Liver (tissue), 8 donors: ENCODE measurements at regions not wholly inside any gene's neighbourhood (a gene's known extent, or its start where the extent isn't known, plus 50 kb on each side); places are given as distances from the start of the nearest gene placed in this dataset.

Source experiments
- DNase-seq: peaks from one replicate; pipeline ENCODE4 v3.0.0-alpha.2; 2017; ENCODE audit warnings: low spot score
- H3K27ac ChIP-seq, 2 donors: one replicate each; pipeline ENCODE4 v1.7.0; 2013; ENCODE audit warnings: inconsistent platforms in 2 of 2, low read length in 2 of 2, control low read depth in 1 of 2, low read depth in 1 of 2, mild to moderate bottlenecking in 1 of 2
- H3K27me3 ChIP-seq, 4 donors: one replicate each; pipeline versions ENCODE4 v1.6.1 to v1.7.0; 2013; ENCODE audit warnings: low read length in 3 of 4, inconsistent platforms in 1 of 4, mild to moderate bottlenecking in 1 of 4, moderate library complexity in 1 of 4; ENCODE audit not compliant: control insufficient read depth in 4 of 4, insufficient read depth in 4 of 4
- H3K36me3 ChIP-seq, 4 donors: one replicate each; pipeline versions ENCODE4 v1.6.1 to v1.7.0; 2013; ENCODE audit warnings: low read length in 3 of 4, mild to moderate bottlenecking in 3 of 4, low read depth in 1 of 4, moderate library complexity in 1 of 4; ENCODE audit not compliant: control insufficient read depth in 4 of 4, insufficient read depth in 3 of 4
- H3K4me1 ChIP-seq, 4 donors: one replicate each; pipeline versions ENCODE4 v1.6.1 to v1.7.0; 2013; ENCODE audit warnings: low read length in 3 of 4, mild to moderate bottlenecking in 3 of 4, moderate library complexity in 1 of 4; ENCODE audit not compliant: control insufficient read depth in 4 of 4, insufficient read depth in 4 of 4
- H3K4me3 ChIP-seq, 3 donors: one replicate each; pipeline versions ENCODE4 v1.6.1 to v1.7.0; 2013; ENCODE audit warnings: low read length in 3 of 3, control low read depth in 1 of 3, low read depth in 1 of 3, mild to moderate bottlenecking in 1 of 3
- H3K9ac ChIP-seq, 2 donors: one replicate each; pipeline ENCODE4 v1.7.0; 2013; ENCODE audit warnings: low read length in 2 of 2, mild to moderate bottlenecking in 2 of 2, moderate library complexity in 2 of 2, control low read depth in 1 of 2, low read depth in 1 of 2
- H3K9me3 ChIP-seq, 4 donors: one replicate each; pipeline versions ENCODE4 v1.6.1 to v1.7.0; 2013; ENCODE audit warnings: low read length in 3 of 4; ENCODE audit not compliant: control insufficient read depth in 4 of 4
- EGR1 ChIP-seq, 2 donors: IDR thresholded peaks; 2 replicates each; pipeline ENCODE4 v1.6.1; 2016 to 2018; ENCODE audit warnings: antibody characterized with exemption in 2 of 2, low read depth in 2 of 2
- FOXA2 ChIP-seq: IDR thresholded peaks from 2 replicates; pipeline ENCODE4 v1.6.1; 2016; ENCODE audit warnings: antibody characterized with exemption
- GABPA ChIP-seq, 2 donors: IDR thresholded peaks in 1 of 2; conservative IDR thresholded peaks in 1 of 2; 2 replicates each; pipeline ENCODE4 v1.6.1; 2016; ENCODE audit warnings: antibody characterized with exemption in 2 of 2, mild to moderate bottlenecking in 1 of 2, moderate library complexity in 1 of 2
- HNF4G ChIP-seq: IDR thresholded peaks from 2 replicates; pipeline ENCODE4 v1.6.1; 2016; ENCODE audit warnings: antibody characterized with exemption
- JUND ChIP-seq, 2 donors: IDR thresholded peaks; 2 replicates each; pipeline ENCODE4 v1.6.1; 2016; ENCODE audit warnings: antibody characterized with exemption in 2 of 2
- NR2F2 ChIP-seq: IDR thresholded peaks from 2 replicates; pipeline ENCODE4 v1.6.1; 2016; ENCODE audit warnings: antibody characterized with exemption
- RAD21 ChIP-seq, 2 donors: IDR thresholded peaks; 2 replicates each; pipeline ENCODE4 v1.6.1; 2016; ENCODE audit warnings: antibody characterized with exemption in 2 of 2, mild to moderate bottlenecking in 2 of 2
- REST ChIP-seq: IDR thresholded peaks from 2 replicates; pipeline ENCODE4 v1.6.1; 2016; ENCODE audit warnings: antibody characterized with exemption, mild to moderate bottlenecking
- RXRA ChIP-seq, 2 donors: IDR thresholded peaks; 2 replicates each; pipeline ENCODE4 v1.6.1; 2017 to 2018; ENCODE audit warnings: antibody characterized with exemption in 2 of 2, mild to moderate bottlenecking in 1 of 2
- SP1 ChIP-seq: IDR thresholded peaks from 2 replicates; pipeline ENCODE4 v1.6.1; 2018; ENCODE audit warnings: antibody characterized with exemption, mild to moderate bottlenecking
- TAF1 ChIP-seq: conservative IDR thresholded peaks from 2 replicates; pipeline ENCODE4 v1.6.1; 2016; ENCODE audit warnings: antibody characterized with exemption, mild to moderate bottlenecking
- YY1 ChIP-seq: IDR thresholded peaks from 2 replicates; pipeline ENCODE4 v1.6.1; 2016; ENCODE audit warnings: antibody characterized with exemption, mild to moderate bottlenecking
- ZBTB33 ChIP-seq: IDR thresholded peaks from 2 replicates; pipeline ENCODE4 v1.6.1; 2016; ENCODE audit warnings: antibody characterized with exemption
- WGBS: extraction: QIAGEN DNeasy Blood & Tissue Kit; methylation state at CpG from one replicate; pipeline ENCODE4 v1.1.7; 2013; 5-methylcytosine and 5-hydroxymethylcytosine counted together
- TF ChIP-seq, protein P1 (sequence below): IDR thresholded peaks from 2 replicates; pipeline ENCODE4 v1.6.1; 2016; ENCODE audit warnings: antibody characterized with exemption
- TF ChIP-seq, protein P2 (sequence below): fragments of 150-350 bp; IDR thresholded peaks from 2 replicates; pipeline ENCODE4 v1.5.1; 2017; ENCODE audit warnings: improper control_type of control experiment, low read depth, low read length; ENCODE audit not compliant: missing input control
- TF ChIP-seq, protein P3 (sequence below): IDR thresholded peaks from 2 replicates; pipeline ENCODE4 v1.6.1; 2016; ENCODE audit warnings: antibody characterized with exemption
- donor health status: healthy.
- donor health status: healthy.
- donor health status: healthy.
- donor health status: healthy.
- donor health status: healthy.

- TF ChIP-seq FOXA2, result no peak
- TF ChIP-seq, protein P1, sequence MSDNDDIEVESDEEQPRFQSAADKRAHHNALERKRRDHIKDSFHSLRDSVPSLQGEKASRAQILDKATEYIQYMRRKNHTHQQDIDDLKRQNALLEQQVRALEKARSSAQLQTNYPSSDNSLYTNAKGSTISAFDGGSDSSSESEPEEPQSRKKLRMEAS, result no peak
- TF ChIP-seq, protein P2, sequence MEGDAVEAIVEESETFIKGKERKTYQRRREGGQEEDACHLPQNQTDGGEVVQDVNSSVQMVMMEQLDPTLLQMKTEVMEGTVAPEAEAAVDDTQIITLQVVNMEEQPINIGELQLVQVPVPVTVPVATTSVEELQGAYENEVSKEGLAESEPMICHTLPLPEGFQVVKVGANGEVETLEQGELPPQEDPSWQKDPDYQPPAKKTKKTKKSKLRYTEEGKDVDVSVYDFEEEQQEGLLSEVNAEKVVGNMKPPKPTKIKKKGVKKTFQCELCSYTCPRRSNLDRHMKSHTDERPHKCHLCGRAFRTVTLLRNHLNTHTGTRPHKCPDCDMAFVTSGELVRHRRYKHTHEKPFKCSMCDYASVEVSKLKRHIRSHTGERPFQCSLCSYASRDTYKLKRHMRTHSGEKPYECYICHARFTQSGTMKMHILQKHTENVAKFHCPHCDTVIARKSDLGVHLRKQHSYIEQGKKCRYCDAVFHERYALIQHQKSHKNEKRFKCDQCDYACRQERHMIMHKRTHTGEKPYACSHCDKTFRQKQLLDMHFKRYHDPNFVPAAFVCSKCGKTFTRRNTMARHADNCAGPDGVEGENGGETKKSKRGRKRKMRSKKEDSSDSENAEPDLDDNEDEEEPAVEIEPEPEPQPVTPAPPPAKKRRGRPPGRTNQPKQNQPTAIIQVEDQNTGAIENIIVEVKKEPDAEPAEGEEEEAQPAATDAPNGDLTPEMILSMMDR, result no peak
- TF ChIP-seq TAF1, result no peak
- no peak for TF ChIP-seq RXRA (IDR thresholded peaks at IDR 0.05)
- no peak for TF ChIP-seq HNF4G
- no peak for TF ChIP-seq JUND (IDR thresholded peaks at IDR 0.05)
- no peak for TF ChIP-seq RAD21 (IDR thresholded peaks at IDR 0.05)
- TF ChIP-seq, protein P3, sequence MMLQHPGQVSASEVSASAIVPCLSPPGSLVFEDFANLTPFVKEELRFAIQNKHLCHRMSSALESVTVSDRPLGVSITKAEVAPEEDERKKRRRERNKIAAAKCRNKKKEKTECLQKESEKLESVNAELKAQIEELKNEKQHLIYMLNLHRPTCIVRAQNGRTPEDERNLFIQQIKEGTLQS, result no peak
- no peak for TF ChIP-seq EGR1 (IDR thresholded peaks at IDR 0.05; ENCODE audit: low read depth in 2 of 2)
- no peak for TF ChIP-seq REST
- no peak for TF ChIP-seq ZBTB33
- no peak for TF ChIP-seq NR2F2
- no peak for TF ChIP-seq SP1
- TF ChIP-seq GABPA (IDR thresholded peaks at IDR 0.05 in 1 of 2, conservative IDR thresholded peaks at IDR 0.05 in 1 of 2), result no peak
- no peak for TF ChIP-seq YY1
These were observed 124.2 kb downstream of the SIK1 start for GRCh38 chr21:43302769-43303168.

GRCh38 chr21:43302062-43302700 is 124.8 kb downstream of the SIK1 start:
- TF ChIP-seq ZBTB33 (no peak), NR2F2 (no peak), HNF4G (no peak), RAD21 (IDR thresholded peaks at IDR 0.05) (no peak), RXRA (IDR thresholded peaks at IDR 0.05) (no peak)
- TF ChIP-seq, protein P1, result no peak
- TF ChIP-seq, protein P3, result no peak
- no peaks in the 10 kb centered on the region for H3K36me3 ChIP-seq
- no peak overlapping the region for H3K4me3 ChIP-seq
- no peaks in the 10 kb centered on the region for H3K4me1 ChIP-seq
- H3K9me3 ChIP-seq, result no peaks in the 10 kb centered on the region
- H3K27ac ChIP-seq, result no peak overlapping the region
- H3K27me3 ChIP-seq, result no peaks in the 10 kb centered on the region
- WGBS, result 95% methylated on average over 23 of the region's 23 CpGs
- no peak for DNase-seq
- H3K9ac ChIP-seq, result no peak overlapping the region

More at GRCh38 chr21:43302769-43303168, 124.2 kb downstream of the SIK1 start:
- Histone ChIP-seq H3K36me3 (no peaks in the 10 kb centered on the region), H3K27ac (no peak overlapping the region), H3K9ac (no peak overlapping the region), H3K27me3 (no peaks in the 10 kb centered on the region), H3K4me1 (no peaks in the 10 kb centered on the region), H3K4me3 (no peak overlapping the region), H3K9me3 (no peaks in the 10 kb centered on the region)
- DNase-seq, result no peak
- 87% methylated on average over 14 of the region's 14 CpGs for WGBS
